ENCODE measurements at regions not wholly inside any gene's neighbourhood (a gene's known extent, or its start where the extent isn't known, plus 50 kb on each side); places are given as distances from the start of the nearest gene placed in this dataset.

DNA sequence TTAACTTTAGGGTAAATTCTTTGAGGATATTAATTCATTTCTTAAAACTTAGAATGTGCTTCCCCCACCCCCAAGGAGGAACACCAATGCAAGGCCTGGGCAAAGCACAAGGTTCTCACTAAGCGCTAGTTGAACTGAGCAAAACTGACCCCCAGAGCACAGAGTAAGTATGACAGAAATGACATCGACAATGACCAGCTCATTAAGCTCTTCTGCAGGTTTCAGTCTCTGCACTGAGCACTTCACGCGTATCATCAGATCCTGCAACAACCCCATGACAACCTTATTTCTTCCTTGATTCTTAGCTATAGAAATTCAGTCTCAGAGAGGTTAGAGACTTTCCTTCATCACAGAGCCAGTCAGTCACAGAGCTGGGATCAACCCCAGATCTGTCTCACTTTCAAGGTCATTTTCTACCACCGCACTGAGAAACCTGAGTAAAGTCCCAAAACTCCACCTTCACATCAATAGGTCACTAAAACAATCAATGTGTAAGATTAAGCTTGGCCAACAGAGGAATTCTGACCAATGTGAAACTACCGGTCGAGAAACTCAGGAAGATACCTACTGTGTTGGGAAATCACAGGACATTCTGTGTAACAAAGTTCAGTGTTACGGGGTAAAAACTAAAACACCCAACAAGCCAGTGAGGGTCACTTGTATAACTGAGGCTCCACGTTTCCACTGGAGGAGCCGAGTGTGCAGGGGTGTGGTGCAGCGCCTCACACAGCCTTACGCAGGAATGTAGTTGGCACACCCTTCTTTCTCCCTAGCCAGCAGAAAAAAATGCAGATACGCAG lies 129.0 kb upstream of the FOXQ1 start:
- Mint-ChIP-seq H3K4me3 (ENCODE audit: low read depth, unreplicated experiment) (peak overlapping the region; percentile 48), H3K36me3 (ENCODE audit: insufficient read depth, unreplicated experiment) (no peaks in the 10 kb centered on the region), H3K9me3 (ENCODE audit: low read depth, unreplicated experiment) (no peaks in the 10 kb centered on the region), H3K27me3 (ENCODE audit: unreplicated experiment) (no peaks in the 10 kb centered on the region), H3K27ac (ENCODE audit: unreplicated experiment) (peak overlapping the region; percentile 56), H3K4me1 (ENCODE audit: low read depth, unreplicated experiment) (peaks cover 8% of the 10 kb centered on the region)
- TF ChIP-seq, protein P1, sequence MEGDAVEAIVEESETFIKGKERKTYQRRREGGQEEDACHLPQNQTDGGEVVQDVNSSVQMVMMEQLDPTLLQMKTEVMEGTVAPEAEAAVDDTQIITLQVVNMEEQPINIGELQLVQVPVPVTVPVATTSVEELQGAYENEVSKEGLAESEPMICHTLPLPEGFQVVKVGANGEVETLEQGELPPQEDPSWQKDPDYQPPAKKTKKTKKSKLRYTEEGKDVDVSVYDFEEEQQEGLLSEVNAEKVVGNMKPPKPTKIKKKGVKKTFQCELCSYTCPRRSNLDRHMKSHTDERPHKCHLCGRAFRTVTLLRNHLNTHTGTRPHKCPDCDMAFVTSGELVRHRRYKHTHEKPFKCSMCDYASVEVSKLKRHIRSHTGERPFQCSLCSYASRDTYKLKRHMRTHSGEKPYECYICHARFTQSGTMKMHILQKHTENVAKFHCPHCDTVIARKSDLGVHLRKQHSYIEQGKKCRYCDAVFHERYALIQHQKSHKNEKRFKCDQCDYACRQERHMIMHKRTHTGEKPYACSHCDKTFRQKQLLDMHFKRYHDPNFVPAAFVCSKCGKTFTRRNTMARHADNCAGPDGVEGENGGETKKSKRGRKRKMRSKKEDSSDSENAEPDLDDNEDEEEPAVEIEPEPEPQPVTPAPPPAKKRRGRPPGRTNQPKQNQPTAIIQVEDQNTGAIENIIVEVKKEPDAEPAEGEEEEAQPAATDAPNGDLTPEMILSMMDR (IDR thresholded peaks at IDR 0.05; ENCODE audit: unreplicated experiment): no peak
- no TSS peak for BruUV-seq (replicated peaks)
- peak; percentile 41 for DNase-seq
- CTCF ChIA-PET: no interaction called here
- intact Hi-C loops (cut with micrococcal nuclease; ENCODE audit: unreplicated experiment): loop anchor here (5.0 kb wide), 1 partner anchor 71 kb away; no protein-coding TSS in a partner anchor

- BruUV-seq (replicated peaks): no TSS peak
- intact Hi-C loops (cut with micrococcal nuclease; ENCODE audit: unreplicated experiment): loop anchor here (5.0 kb wide), 1 partner anchor 70 kb away; no protein-coding TSS in a partner anchor
- no peak for DNase-seq
- no peak overlapping the region for H3K4me3 Mint-ChIP-seq (ENCODE audit: low read depth, unreplicated experiment)
- TF ChIP-seq, protein P1 (IDR thresholded peaks at IDR 0.05; ENCODE audit: unreplicated experiment): no peak
- peaks cover 8% of the 10 kb centered on the region for H3K4me1 Mint-ChIP-seq (ENCODE audit: low read depth, unreplicated experiment)
- peaks cover 7% of the 10 kb centered on the region for H3K27me3 Mint-ChIP-seq (ENCODE audit: unreplicated experiment)
- no peaks in the 10 kb centered on the region for H3K36me3 Mint-ChIP-seq (ENCODE audit: insufficient read depth, unreplicated experiment)
- H3K27ac Mint-ChIP-seq (ENCODE audit: unreplicated experiment): no peak overlapping the region
- no peaks in the 10 kb centered on the region for H3K9me3 Mint-ChIP-seq (ENCODE audit: low read depth, unreplicated experiment)
- CTCF ChIA-PET: no interaction called here
These were observed 129.8 kb upstream of the FOXQ1 start for GRCh38 chr6:1181939-1182605.

DNA sequence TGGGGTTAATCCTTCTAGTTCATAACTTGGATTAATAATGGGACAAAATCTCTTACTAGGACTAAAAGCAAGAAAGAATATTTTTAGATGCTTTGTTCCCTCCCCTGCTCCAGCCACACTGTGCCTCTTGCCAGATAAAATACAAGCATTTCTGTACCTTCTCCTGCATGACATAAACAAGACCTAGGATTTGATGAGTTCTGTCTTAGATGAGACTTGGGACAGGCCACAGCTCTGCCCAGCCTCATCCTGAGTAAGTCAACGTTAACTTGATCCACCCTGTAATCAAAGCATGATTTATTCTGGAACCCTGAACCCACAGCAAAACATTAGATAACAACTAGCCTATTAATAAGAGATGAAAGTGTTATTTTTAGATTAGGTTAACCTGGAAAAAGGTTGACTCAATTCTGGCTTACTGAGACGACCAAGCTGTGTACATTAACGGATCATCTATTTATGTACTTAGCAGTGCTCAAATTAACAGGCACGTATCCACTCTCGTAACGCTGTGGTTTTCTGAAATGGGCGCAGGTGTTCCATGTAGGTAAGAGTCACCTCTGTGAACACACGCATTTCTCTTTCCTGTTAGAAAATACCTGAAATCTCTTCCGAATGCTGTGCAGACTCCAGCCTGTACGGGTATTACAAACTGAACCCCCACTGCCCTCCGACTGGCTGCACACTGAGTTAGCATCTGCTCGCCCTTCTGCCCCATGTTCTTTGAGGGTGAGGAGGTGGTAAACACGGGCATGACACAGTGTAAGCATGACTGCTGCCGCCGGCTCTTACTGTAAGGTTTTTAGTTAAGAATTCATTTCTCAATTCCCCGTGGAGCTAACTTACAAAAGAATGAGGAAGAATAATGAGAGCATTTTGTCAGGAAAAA lies 132.1 kb upstream of the FOXQ1 start:
- H3K4me1 Mint-ChIP-seq (ENCODE audit: low read depth, unreplicated experiment): peaks cover 8% of the 10 kb centered on the region
- no peaks in the 10 kb centered on the region for H3K9me3 Mint-ChIP-seq (ENCODE audit: low read depth, unreplicated experiment)
- no TSS peak for BruUV-seq (replicated peaks)
- TF ChIP-seq, protein P1 (IDR thresholded peaks at IDR 0.05; ENCODE audit: unreplicated experiment): no peak
- peaks cover 12% of the 10 kb centered on the region for H3K27me3 Mint-ChIP-seq (ENCODE audit: unreplicated experiment)
- intact Hi-C loops (cut with micrococcal nuclease; ENCODE audit: unreplicated experiment): loop anchor here (5.0 kb wide), 1 partner anchor 68 kb away; no protein-coding TSS in a partner anchor
- CTCF ChIA-PET: interaction anchor here (0.6 to 0.8 kb wide), 2 partner anchors 108 to 1474 kb away, joined by 3 read pairs; no protein-coding TSS in a partner anchor
- H3K27ac Mint-ChIP-seq (ENCODE audit: unreplicated experiment): no peak overlapping the region
- no peaks in the 10 kb centered on the region for H3K36me3 Mint-ChIP-seq (ENCODE audit: insufficient read depth, unreplicated experiment)
- H3K4me3 Mint-ChIP-seq (ENCODE audit: low read depth, unreplicated experiment): peak overlapping the region; percentile 45
- no peak for DNase-seq

DNA sequence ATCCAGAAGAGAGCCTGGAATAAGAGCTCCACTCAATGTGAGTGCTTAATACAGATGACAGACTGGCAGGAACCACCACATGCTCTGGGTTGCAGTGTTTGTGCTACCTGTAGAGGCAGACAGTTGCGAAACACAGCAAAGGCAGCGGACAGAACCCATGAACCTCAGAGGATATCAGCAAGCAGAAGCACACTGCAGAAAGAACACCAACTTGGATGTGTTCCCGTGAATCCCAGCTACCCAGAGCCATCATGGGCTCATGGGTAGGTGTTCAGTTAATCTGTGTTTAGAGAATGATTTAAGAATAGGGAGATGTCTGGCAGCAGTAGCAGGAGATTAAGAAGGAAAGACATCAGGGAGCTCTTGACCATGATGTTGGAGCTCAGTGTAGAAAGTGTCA lies 133.3 kb upstream of the FOXQ1 start:
- Mint-ChIP-seq H3K9me3 (ENCODE audit: low read depth, unreplicated experiment) (no peaks in the 10 kb centered on the region), H3K27ac (ENCODE audit: unreplicated experiment) (no peak overlapping the region), H3K36me3 (ENCODE audit: insufficient read depth, unreplicated experiment) (no peaks in the 10 kb centered on the region), H3K4me1 (ENCODE audit: low read depth, unreplicated experiment) (peaks cover 8% of the 10 kb centered on the region), H3K4me3 (ENCODE audit: low read depth, unreplicated experiment) (no peak overlapping the region), H3K27me3 (ENCODE audit: unreplicated experiment) (peaks cover 12% of the 10 kb centered on the region)
- TF ChIP-seq, protein P1 (IDR thresholded peaks at IDR 0.05; ENCODE audit: unreplicated experiment): no peak
- DNase-seq: no peak
- intact Hi-C loops (cut with micrococcal nuclease; ENCODE audit: unreplicated experiment): no loop called here
- CTCF ChIA-PET: no interaction called here
- BruUV-seq (replicated peaks): no TSS peak
